Fibroblast of skin of back (primary cell): ENCODE measurements at regions not wholly inside any gene's neighbourhood (a gene's known extent, or its start where the extent isn't known, plus 50 kb on each side); places are given as distances from the start of the nearest gene placed in this dataset.
"Not testable (repeated sequence)": the region's sequence is repeated elsewhere in the genome, so short reads cannot be mapped to it uniquely, and the experiment has no call there.

Experiments used
- DNase-seq: peaks from one replicate; pipeline ENCODE4 v3.0.0-alpha.2; 2013

DNA sequence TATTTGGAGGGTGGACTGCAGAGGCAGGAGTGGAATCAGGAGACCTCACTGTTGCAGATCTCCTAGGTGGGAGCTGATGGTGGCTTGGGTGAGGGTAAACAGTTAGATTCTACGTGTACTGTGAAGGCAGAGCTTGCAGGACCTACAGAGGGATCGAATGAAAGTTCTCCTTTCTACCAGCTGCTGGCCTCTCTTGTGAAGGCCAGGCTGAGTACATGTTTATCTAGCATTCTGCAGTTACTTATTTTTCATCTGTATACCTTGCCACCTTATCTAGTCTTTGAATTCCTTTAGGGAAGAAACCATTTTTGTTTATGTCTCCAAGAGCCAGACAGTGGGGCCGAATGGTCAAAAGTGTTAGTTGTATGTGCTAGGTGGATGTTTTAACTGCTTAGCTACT lies 57.6 kb downstream of the PTTG1 start:
- no peak for DNase-seq

DNA sequence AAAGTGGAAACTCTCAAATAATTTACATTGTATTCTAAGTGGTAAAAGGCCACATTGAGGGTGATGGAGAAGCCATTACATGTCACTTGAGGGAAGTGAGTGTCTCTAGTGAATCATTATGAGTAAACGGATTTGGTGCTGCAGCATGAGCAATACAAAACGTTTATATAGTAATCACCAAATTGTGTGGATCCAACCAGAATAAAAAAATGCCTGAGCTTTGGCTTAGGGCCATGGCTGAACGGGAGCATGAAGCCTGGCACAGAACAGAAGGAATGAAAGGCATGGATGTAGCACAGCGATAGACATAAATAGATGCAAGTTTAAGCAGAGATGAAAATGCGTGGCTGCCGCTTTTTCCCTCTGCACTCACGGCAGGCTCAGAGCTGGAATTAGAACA lies 58.3 kb downstream of the PTTG1 start:
- DNase-seq, result peak; percentile 83

DNA sequence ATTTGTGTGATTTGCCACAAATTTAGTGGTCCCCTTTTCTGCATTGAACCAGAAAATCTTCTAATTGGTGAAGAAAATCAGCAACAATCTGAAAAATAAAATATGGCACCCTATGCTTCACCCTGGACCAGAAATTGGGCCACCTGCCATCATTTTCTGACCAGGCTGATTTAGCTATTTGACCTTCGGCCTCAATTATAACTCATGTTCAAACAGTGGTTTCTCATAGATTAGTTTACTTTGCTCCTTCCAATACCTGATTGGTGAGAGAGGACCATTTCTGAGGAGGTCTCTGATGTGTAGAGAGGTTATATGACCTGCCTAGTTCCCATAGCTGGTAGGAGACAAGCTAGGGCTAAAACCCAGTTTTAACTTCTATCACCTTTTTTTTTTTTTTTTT lies 59.0 kb downstream of the PTTG1 start:
- no peak for DNase-seq

DNA sequence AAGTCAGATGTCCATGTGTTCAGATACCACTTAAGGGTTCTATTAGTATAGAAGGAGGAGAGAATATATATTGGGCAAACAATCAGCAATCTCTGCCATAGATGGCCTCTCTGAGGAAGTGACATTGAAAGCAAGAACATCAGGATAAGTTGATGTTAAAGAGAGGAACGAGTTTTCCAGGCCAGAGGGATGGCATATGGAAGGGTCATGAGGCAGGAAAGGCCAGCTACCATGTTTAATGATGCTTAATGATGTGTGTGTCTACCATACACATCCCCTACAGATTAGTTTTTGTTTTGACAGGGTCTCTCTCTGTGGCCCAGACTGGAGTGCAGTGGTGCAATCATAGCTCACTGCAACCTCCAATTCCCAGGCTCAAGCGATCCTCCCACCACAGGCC lies 63.0 kb downstream of the PTTG1 start:
- no peak for DNase-seq

DNA sequence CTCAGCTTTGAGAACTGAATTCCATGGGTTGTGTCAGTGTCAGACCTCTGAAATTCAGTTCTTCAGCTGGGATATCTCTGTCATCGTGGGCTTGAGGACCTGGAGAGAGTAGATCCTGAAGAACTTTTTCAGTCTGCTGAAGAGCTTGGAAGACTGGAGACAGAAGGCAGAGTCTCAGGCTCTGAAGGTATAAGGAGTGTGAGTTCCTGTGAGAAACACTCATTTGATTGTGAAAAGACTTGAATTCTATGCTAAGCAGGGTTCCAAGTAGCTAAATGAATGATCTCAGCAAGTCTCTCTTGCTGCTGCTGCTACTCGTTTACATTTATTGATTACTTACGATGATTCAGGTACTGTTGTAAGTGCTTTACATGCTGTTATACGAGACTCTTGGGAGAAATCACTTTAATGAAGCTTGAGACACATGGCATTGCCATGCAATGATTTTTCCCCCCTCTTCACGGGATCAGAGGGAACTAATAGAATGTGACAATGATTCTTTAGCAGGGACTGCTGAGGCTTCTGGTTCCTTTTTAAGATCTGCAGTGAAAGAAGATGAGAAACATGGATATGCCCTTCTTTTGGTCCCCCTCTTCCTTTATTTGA lies 63.8 kb downstream of the PTTG1 start:
- DNase-seq, result no peak

DNA sequence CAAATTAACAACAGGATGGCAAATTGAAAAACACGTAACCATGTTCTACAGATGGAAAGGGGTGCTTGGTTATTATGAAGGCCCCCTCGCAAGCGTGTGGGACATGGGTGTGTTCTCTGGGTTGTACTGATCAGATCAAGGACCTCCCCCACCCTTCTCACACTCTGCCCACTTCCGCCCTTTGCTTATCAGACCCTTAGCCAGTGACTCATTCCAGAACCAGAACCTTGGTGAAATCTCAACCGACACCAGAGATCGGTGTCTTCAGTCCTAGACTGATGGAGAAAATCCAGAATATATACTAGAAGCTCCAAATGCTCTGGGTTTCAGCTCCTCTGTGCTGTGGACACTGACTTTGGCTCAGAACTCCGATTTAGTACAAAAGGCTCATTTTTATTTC lies 64.9 kb downstream of the PTTG1 start:
- DNase-seq, result no peak

DNA sequence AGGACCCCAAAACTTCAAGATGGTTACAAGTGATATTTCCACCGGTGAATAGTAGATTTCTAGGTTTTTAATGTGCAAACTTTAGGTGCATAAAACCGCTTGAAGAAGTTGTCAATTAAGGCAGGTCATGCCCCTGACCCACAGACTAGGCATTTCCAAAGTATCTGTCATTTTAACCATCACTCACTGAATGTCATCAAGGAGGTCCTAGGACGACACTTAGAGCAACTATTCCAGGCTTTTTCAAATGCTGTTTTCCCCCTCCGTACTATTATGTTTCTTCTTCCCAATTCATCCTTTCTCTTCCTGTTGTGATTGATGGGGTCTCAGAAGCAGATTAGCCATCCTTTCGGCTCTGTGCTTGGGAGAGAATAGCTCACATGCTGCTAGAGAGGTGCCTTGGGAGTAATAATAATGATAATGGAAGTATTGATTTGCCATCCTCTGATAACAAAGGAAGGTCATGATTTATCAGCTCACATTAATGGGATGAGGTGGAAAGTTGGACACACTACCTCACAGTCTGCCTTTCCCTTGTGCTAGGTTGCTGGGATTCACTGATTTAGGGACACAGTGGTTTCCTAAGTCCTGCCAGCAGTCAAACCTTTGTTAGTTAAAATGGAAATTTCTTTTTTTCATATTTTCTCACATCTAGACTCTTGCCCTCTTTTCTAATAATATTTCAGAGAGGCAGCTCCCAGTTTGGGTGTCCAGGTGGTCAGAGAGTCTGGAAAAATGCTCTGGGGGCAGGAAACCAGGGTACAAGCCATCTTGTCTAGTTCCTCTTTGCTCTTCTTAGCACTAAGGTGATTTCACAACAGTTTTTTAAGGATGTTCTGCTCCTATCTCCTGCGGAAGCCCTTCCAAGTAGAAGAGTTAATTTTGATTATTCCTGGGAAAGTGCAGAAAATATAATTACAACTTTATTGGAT lies 67.0 kb downstream of the PTTG1 start:
- DNase-seq, result no peak

DNA sequence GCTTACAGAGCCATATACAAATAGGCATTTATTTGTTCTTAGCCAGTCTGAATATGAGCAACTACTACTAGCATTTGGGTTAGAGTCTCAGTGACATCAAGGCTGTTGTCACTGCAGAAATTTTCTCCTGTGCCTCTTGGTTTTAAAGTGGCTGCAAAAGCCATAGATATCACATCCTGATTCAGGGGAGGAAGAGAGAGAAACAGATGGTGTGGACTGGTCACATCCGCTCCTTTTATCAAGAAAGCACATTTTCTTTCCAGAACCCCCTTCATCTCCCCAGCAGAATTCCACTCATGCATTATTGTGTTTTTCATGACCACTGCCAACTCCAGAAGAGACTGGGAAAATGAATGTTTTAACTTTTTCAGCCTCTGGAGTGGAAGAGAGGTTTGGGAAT lies 69.8 kb downstream of the PTTG1 start:
- no peak for DNase-seq

DNA sequence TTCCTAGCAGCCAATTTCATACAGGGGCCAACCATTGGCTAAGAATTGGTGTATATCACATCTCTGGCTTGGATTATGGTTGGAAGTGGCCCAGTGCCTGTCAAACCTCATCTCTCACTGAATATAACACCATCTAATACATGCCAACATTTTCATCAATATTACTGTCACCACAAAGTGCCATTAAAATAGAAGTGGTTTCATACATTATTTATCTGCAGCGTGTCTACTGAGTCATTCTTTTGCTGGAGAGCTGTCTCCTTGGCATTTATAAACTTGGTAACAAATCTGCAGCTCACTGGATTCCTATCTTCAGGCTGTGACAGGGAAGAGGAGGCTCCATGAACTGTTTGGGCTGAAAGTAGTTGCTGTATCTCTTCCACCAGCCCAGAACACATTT lies 70.9 kb downstream of the PTTG1 start:
- DNase-seq, result peak; percentile 19

DNA sequence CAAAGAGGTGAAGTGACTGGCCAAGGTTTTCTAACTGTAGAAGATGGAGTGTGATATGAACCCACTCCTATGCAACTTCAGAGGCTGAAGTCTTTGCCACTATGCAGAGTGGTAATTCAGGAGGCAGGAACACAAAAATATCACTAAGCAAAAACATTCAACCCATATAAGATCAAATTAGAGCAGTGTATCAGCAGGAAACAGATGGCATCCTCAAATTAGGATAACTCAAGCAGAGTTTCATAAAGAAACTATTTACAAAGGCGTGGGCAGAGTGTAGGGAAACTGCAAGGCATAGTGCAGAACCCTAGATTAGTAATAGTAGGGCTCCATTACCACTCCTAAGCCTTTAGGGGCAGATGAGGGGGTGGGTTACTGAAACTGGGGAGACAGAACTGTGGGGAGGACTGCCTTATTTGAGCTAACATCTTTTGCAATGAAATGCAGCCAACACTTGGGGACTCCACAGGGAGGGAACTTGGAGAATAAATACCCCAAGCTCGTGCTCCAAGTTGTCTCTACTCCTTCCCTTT lies 72.2 kb downstream of the PTTG1 start:
- DNase-seq, result no peak

DNA sequence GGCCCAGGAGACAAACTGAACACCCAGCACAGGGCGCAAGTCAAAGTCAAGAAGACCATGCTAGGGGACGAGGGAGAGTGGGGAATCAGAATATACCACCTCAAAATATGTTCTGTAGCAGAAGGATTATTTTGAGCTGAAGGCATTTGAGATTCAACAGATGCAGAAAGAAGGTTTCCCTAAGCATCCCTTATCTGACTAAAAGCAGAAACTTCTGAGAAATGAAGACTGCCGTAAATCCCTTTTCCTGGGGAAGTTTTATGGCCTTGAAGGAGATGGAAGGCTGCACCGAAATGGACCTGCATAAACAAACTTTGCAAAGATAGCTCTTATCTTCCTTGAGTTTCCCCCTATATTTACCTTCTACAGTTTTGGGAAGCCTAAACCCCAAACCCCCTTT lies 72.8 kb downstream of the PTTG1 start:
- no peak for DNase-seq

DNA sequence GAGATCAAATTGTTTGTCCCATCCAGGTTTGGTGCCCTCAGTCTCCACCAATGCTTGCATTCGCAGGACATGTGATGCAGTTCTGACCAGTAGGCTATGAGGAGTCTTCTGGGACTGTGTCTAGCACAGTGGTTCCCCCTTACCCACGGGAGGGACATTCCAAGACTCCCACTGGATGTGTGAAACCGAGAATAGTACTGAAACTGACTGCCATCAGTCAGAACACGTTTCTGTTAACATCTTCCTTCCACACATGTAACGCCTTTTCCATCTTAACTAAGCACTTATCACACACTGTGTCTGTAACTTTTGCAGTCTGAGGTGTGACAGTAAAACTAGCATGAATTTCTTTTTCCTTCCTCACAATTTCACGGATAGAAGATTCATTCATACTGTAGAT lies 74.7 kb downstream of the PTTG1 start:
- DNase-seq, result no peak

DNA sequence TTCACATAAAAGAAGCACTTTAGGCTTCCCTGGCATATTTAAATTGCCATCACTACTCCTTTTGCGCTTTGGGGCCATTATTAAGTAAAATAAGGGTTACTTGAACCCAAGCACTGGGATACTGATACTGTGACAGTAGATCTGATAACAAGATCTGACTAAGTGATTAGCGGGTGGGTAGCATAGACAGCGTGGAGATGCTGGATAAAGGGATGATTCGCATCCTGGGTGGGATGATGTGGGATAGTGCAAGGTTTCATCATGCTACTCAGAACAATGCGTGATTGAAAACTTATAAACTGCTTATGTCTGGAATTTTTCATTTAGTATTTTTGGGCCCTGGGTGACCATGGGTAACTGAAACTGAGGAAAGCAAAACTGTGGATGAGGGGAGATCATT lies 75.1 kb downstream of the PTTG1 start:
- peak; percentile 42 for DNase-seq

DNA sequence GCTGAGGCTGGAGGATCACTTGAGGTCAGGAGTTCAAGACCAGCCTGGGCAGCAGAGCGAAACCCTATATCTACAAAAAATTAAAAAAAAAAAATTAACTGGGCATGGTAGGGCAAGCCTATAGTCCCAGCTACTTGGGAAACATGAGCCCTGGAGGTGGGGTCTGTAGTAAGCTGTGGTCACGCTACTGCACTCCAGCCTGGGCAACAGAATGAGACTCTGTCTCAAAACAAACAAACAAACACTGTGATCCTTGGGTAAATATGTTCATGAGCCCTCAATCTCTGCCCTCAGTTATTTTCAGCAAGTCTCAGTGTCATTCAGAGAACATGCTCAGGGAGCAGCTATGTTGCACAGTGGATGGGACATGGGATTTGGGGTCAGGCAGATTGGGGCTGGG lies 76.2 kb downstream of the PTTG1 start:
- DNase-seq, result no peak

DNA sequence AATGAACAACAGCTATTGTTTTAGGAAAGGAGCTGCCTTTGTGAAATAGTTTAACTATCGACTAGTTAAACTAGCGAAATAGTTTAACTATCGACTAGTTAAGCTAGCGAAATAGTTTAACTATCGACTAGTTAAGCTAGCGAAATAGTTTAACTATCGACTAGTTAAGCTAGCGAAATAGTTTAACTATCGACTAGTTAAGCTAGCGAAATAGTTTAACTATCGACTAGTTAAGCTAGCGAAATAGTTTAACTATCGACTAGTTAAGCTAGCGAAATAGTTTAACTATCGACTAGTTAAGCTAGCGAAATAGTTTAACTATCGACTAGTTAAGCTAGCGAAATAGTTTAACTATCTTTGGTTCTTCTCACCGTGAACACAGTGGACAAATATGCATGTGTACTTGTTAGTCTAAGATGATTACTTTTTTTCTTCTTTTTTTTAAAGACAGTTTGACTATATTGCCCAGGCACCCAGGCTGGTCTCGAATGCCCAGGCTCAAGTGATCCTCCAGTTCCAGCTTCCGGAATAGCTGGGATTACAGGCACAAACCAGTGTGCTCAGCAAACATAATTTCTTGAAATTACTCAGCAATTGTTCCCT lies 76.9 kb downstream of the PTTG1 start:
- DNase-seq, result not testable (repeated sequence)

DNA sequence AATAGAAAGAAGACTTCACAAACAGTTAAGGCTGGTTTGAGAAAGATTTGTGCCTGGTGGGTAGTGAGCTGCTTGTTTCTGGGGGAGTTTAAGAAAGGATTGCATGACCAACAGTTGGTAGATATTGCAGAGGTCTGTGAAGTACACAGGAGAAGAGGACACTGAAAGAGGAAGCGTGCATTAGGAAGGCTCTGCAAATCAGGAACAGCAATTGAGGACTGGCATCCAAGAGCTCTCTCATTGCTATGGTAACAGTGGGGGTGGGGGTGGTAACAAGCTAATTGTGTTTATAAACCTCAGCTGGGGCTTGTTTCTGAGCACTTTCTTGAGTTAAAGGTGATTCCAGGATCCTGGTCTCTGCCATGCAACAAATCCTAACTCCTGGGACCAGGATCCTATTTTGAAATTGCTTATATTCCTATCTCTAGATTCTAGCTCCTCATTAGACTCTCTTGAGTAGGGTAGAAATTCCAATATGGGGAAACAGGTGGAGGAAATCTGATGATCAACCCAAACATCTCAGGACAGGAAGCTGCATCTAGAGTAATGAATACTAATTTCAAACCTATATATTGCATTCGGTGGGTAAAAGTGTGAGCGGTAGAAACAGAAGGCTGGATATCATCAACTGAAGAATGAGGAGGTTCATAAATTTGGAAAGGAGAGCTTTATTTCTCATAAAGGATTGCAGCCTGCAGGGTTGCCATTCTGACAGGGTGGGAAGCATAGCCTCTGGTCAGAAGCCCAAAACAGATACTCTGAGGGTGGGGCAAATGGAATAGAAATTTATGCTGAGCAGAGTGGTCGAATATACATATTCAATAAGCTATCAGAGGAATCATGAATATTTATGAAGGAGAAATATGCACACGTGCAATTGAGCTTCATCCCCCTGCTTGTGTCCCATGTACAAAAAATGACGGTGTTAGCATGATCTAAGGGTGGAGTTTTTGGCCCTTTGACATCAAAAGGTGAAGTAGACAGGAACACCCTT lies 79.4 kb downstream of the PTTG1 start:
- DNase-seq, result no peak

DNA sequence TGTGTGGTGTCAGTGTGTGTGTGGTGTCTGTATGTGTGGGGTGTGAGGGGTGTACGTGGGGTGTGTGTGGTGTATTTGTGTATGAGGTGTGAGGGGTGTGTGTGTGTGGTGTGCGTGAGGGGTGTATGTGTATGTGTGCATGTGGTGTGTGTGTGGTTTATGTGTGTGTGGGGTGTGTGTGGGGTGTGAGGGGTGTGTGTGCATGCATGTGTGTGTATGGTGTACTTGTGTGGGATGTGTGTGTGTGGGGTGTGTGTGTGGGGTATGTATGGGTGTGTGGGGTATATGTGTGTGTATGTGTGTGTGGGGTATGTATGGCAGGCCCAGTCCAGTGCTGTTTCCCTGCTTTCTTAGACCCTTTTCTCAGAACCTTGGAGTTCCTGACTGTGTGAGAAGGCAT lies 83.3 kb downstream of the PTTG1 start:
- no peak for DNase-seq

DNA sequence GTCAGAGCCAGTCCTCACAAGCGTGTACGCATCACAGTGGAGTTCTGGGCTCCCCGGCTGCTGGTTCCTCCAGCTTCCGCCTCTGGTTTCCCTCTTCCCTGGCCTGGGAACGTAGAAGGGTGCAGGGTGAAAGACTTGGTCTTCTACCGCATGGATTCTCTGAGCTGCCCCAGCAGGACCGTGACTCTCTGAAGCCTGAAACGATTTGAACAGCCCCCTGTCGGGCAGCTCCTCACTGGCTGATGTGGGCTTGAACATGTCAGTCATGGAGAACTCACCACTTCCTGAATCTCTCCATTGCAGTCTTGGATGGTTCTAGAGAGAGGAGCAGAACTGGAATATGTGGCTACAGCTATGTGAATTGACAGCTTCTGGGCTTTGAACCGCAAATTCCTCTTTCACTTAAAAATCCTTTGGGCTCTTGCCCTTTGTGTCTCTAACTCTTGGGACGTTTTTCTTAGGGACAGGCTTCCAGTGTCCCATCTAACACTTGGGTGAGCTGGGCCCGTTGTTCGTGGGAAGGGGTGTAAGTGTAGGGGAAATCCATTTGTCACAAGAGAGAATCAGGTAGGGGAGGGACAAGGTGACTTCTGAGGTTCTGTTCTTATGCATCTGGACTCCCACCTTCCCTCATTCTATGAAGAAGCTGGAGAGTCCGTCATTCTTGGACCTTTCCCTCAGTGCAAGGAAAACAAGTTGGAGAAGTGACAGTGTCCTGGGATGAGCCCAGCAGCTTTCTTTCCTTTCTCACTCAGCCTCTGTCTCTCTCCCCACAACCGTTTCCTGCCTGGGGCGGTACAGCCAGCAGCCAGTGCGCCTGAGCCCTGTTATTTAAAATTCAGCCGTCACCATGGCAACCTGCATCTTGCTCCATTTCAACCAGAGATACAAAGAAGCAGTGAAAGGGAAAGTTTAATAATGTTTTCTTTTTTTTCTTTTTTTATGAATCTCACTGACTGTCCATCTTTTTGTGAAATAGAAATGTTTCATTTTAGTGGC lies 84.7 kb downstream of the PTTG1 start:
- peak; percentile 51 for DNase-seq

DNA sequence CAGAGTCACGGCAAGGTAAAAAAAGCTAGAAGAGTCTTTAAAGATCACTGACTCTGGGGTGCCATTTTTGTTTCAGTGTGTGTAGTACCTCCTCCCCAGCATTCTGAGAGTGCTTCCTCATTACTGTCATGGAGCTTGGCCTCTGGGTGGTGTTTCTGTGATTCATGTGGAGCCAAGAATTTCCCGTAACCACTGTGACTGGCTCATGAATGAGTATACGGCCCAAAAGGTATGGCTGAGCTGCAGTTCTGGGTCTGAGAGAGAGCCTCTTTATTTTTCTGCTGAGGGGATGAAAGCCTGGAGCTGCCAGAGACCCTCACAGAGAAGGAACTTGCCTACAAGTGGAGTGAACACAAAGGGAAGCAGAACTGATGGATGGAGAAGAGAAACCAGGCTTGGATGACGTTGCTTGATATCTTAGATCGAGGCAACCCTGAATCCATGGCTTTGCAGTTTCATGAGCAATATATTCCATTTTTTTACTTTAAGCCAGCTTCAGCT lies 85.6 kb downstream of the PTTG1 start:
- peak; percentile 68 for DNase-seq

DNA sequence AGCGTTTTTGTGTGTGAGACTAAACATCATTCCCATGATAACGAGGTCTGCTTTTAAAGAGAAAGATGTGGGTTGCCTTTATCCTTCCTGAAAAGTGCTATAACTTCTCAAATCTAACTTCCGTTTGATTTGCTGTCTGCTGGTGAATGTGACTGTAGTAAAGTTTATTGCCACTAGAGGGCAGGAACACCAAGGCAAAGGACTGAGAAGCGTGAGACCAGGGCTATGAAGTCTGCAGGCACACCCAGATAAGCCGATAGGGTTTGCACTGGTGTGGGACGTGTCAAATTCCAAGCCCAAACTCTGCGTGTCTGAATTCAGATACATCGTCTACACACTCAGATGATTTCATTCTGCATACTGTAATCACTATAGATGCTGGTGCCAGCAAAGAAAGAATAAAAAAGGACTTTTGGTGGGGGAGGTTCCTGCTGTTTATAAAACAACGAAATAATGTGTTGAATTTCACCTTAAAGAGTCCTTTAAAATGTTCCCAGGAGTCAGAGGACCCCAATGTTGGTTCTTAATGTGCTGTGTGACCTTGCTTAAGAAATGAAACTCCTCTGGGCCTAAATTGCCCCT lies 87.2 kb downstream of the PTTG1 start:
- peak; percentile 81 for DNase-seq
